ACC112 (cell line): ENCODE measurements at regions not wholly inside any gene's neighbourhood (a gene's known extent, or its start where the extent isn't known, plus 50 kb on each side); places are given as distances from the start of the nearest gene placed in this dataset.

Source experiments
- H2AFZ ChIP-seq: fragments of 200-600 bp; sonication (generic); one replicate; pipeline ENCODE4 v1.6.0; 2017; ENCODE audit warnings: antibody characterized with exemption, low read length; ENCODE audit not compliant: unreplicated experiment
- H3K27ac ChIP-seq: fragments of 200-600 bp; sonication (generic); 2 replicates; pipeline ENCODE4 v1.5.1; 2014; ENCODE audit warnings: low read depth, mild to moderate bottlenecking, antibody characterized with exemption, low read length, moderate library complexity
- H3K27me3 ChIP-seq: fragments of 200-600 bp; sonication (generic); 2 replicates; pipeline ENCODE4 v1.6.1; 2014; ENCODE audit warnings: mild to moderate bottlenecking, antibody characterized with exemption, low read length, moderate library complexity, mixed read lengths; ENCODE audit not compliant: insufficient read depth
- H3K36me3 ChIP-seq: fragments of 200-600 bp; sonication (generic); 2 replicates; pipeline ENCODE4 v1.6.1; 2016; ENCODE audit warnings: mild to moderate bottlenecking, antibody characterized with exemption, low read length, moderate library complexity, mixed read lengths; ENCODE audit not compliant: insufficient read depth
- H3K4me1 ChIP-seq: fragments of 200-600 bp; sonication (generic); one replicate; pipeline ENCODE4 v1.6.1; 2016; ENCODE audit warnings: low read length, mixed read lengths; ENCODE audit not compliant: insufficient read depth, unreplicated experiment, control insufficient read depth
- H3K4me3 ChIP-seq: fragments of 200-600 bp; sonication (generic); 2 replicates; pipeline ENCODE4 v1.5.1; 2014; ENCODE audit warnings: mild to moderate bottlenecking, low read depth, low read length
- H3K79me2 ChIP-seq: fragments of 200-600 bp; sonication (generic); one replicate; pipeline ENCODE4 v1.6.0; 2016; ENCODE audit warnings: low read length; ENCODE audit not compliant: control insufficient read depth, unreplicated experiment, insufficient read depth

- Histone ChIP-seq H3K36me3 (no peaks in the 10 kb centered on the region), H3K27ac (no peak overlapping the region), H2AFZ (no peak overlapping the region), H3K4me3 (no peak overlapping the region), H3K79me2 (no peaks in the 10 kb centered on the region), H3K27me3 (no peaks in the 10 kb centered on the region), H3K4me1 (no peaks in the 10 kb centered on the region)
Measured at GRCh38 chr14:97028382-97028781, 231.2 kb downstream of the VRK1 start.

DNA sequence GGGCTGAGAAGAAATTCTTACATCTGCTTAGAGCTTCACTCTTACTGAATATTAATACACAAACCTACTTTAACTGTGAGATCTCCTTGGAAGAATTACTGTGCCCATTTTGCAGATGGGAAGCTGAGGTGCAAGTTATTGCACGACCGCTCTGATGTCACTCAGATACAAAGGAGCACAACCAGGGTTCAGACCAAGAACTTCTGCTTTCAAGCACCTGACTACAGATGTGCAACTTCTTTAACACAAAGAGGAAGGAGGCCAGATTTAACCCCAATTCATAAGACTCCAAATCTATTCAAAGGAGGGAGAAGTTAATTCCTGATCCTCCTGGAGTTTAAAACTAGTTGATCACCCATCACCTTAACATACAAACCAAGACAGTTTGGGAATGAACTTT is 232.6 kb downstream of the VRK1 start:
- H3K4me3 ChIP-seq = no peak overlapping the region
- H3K36me3 ChIP-seq = no peaks in the 10 kb centered on the region
- H2AFZ ChIP-seq = no peak overlapping the region
- H3K79me2 ChIP-seq = no peaks in the 10 kb centered on the region
- H3K27me3 ChIP-seq = no peaks in the 10 kb centered on the region
- H3K4me1 ChIP-seq = no peaks in the 10 kb centered on the region
- H3K27ac ChIP-seq = no peak overlapping the region

DNA sequence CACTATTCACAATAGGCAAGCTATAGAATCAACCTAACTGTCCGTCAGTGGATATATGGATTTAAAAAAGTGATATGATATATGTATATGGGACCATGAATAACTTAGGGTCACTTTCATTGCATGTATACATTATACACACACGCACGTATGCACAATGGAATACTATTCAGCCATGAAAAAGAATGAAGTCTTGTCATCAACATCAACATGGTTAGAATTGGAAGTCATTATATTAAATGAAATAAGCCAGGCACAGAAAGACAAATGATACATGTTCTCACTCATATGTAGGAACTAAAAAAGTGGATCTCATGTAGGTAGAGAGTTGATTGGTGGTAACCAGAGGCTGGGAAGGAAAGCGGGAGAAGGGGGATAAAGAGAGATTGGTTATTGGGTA is 234.3 kb downstream of the VRK1 start:
- H3K27me3 ChIP-seq = no peaks in the 10 kb centered on the region
- H3K4me3 ChIP-seq = no peak overlapping the region
- no peaks in the 10 kb centered on the region for H3K36me3 ChIP-seq
- H2AFZ ChIP-seq = no peak overlapping the region
- no peak overlapping the region for H3K27ac ChIP-seq
- no peaks in the 10 kb centered on the region for H3K79me2 ChIP-seq
- H3K4me1 ChIP-seq = no peaks in the 10 kb centered on the region

- Histone ChIP-seq H3K27me3 (no peaks in the 10 kb centered on the region), H3K36me3 (no peaks in the 10 kb centered on the region), H3K79me2 (no peaks in the 10 kb centered on the region), H3K4me3 (no peak overlapping the region), H2AFZ (no peak overlapping the region), H3K4me1 (no peaks in the 10 kb centered on the region), H3K27ac (no peak overlapping the region)
Measured at GRCh38 chr14:97033556-97034081, 236.4 kb downstream of the VRK1 start.

- Histone ChIP-seq H3K4me1 (no peaks in the 10 kb centered on the region), H3K27ac (no peak overlapping the region), H3K79me2 (no peaks in the 10 kb centered on the region), H3K27me3 (no peaks in the 10 kb centered on the region), H3K4me3 (no peak overlapping the region), H3K36me3 (no peaks in the 10 kb centered on the region), H2AFZ (no peak overlapping the region)
Measured at GRCh38 chr14:97036086-97036852, 239.1 kb downstream of the VRK1 start.

GRCh38 chr14:97039717-97040363 is 242.7 kb downstream of the VRK1 start:
- no peaks in the 10 kb centered on the region for H3K36me3 ChIP-seq
- no peak overlapping the region for H3K27ac ChIP-seq
- H2AFZ ChIP-seq = no peak overlapping the region
- no peaks in the 10 kb centered on the region for H3K27me3 ChIP-seq
- H3K4me1 ChIP-seq = no peaks in the 10 kb centered on the region
- H3K4me3 ChIP-seq = no peak overlapping the region
- no peaks in the 10 kb centered on the region for H3K79me2 ChIP-seq

GRCh38 chr14:97046967-97047366 is 249.8 kb downstream of the VRK1 start:
- Histone ChIP-seq H3K27ac (no peak overlapping the region), H2AFZ (no peak overlapping the region), H3K79me2 (no peaks in the 10 kb centered on the region), H3K36me3 (no peaks in the 10 kb centered on the region), H3K4me1 (no peaks in the 10 kb centered on the region), H3K27me3 (no peaks in the 10 kb centered on the region), H3K4me3 (no peak overlapping the region)

DNA sequence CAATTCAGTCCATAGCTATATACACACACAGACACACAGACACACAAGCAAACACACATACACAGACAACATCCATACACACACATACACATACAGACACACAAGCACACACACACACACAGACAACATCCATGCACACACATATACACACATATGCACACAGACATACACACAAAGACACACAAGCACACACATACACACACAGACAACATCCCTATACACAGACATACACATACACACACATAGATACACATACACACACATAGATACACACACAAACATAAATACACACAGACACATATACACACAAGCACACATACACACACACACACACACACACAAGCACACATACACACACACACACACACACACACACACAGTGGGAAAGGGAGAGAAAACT is 254.8 kb downstream of the VRK1 start:
- no peaks in the 10 kb centered on the region for H3K4me1 ChIP-seq
- H2AFZ ChIP-seq = no peak overlapping the region
- H3K27ac ChIP-seq = no peak overlapping the region

DNA sequence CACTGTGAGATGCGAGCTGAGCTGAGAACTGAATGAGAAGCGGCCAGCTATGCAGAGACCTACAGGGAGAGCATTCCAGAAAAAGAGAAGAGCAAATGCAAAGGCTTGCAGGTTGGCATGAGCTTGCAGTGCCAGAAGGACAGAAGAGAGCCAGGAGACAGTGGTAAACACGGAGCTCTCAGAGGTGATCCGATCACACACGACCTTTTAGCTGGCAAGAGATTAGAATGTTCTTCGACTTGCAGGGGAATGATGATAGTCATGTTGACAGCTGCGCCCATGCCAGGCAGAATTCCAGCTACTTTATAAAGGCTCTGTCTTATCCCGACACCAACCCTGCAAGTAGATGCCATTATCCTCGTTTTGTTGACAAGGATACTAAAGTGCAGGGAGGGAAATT is 256.8 kb downstream of the VRK1 start:
- H3K27me3 ChIP-seq = no peaks in the 10 kb centered on the region
- no peaks in the 10 kb centered on the region for H3K79me2 ChIP-seq
- no peaks in the 10 kb centered on the region for H3K4me1 ChIP-seq
- H3K27ac ChIP-seq = no peak overlapping the region
- no peak overlapping the region for H2AFZ ChIP-seq
- H3K36me3 ChIP-seq = no peaks in the 10 kb centered on the region
- H3K4me3 ChIP-seq = no peak overlapping the region

More for the DNA sequence above, 254.8 kb downstream of the VRK1 start:
- Histone ChIP-seq H3K27me3 (no peaks in the 10 kb centered on the region), H3K4me3 (no peak overlapping the region), H3K79me2 (no peaks in the 10 kb centered on the region), H3K36me3 (no peaks in the 10 kb centered on the region)

DNA sequence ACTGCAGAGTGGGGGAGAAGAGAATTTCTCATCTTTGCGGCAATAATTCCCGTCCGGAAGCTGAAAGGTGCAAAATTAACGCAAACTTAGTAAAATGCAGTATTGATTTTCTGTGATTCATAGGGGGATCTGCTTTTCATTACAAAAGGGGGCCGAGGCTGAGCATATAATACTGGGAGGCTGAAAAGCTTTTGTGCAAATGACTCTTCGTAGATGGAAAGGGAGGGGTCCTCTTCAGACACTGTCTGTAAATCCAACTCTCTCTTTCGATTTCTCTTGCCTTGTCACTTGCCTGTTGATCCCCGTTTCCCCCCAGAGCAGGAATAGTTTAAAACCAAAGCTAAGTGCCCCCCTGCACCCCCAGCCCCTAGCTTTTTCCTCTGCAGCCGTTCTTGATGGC is 258.2 kb downstream of the VRK1 start:
- no peak overlapping the region for H2AFZ ChIP-seq

DNA sequence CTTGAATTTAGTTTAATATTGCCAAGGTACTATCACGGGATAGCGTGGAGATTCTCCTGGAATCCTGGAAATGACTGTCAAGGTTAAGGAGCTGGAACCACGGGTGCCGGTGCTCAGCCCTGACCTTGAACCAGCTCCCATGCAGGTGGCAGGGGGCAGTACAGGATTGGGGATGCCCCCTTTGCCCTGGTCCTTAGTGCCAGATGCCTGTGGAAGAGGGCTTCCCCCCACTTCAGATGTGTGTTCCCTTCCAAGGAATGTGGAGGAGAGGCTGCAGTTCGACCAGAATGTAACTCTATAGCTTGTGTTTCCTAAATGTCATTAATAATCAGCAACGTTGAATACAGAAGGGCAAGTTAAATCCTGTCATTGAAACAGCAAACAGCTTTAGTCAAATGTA is 258.9 kb downstream of the VRK1 start:
- Histone ChIP-seq H3K36me3 (no peaks in the 10 kb centered on the region), H2AFZ (no peak overlapping the region), H3K27ac (no peak overlapping the region), H3K4me3 (no peak overlapping the region), H3K4me1 (no peaks in the 10 kb centered on the region), H3K79me2 (no peaks in the 10 kb centered on the region), H3K27me3 (no peaks in the 10 kb centered on the region)

More for the DNA sequence above, 258.2 kb downstream of the VRK1 start:
- no peaks in the 10 kb centered on the region for H3K36me3 ChIP-seq
- H3K4me1 ChIP-seq = no peaks in the 10 kb centered on the region
- no peaks in the 10 kb centered on the region for H3K79me2 ChIP-seq
- no peak overlapping the region for H3K27ac ChIP-seq
- no peak overlapping the region for H3K4me3 ChIP-seq
- H3K27me3 ChIP-seq = no peaks in the 10 kb centered on the region
